GM19468 (cell line): ENCODE measurements at regions not wholly inside any gene's neighbourhood (a gene's known extent, or its start where the extent isn't known, plus 50 kb on each side); places are given as distances from the start of the nearest gene placed in this dataset.

Experiments used
- ATAC-seq: cut with Tn5 transposase; IDR thresholded peaks from one replicate; pipeline ENCODE4 v1.9.1; 2021; ENCODE audit warnings: mild to moderate bottlenecking, moderate library complexity, moderate number of reproducible peaks; ENCODE audit not compliant: unreplicated experiment; ENCODE audit errors: extremely low read depth

- ATAC-seq = no peak
Measured at GRCh38 chrX:45912316-45912715, 632.9 kb downstream of the ZNF674 start.

GRCh38 chrX:45907786-45908185 is 637.4 kb downstream of the ZNF674 start:
- no peak for ATAC-seq

- no peak for ATAC-seq
Measured at GRCh38 chrX:45903781-45904201, 641.4 kb downstream of the ZNF674 start.

- ATAC-seq = no peak
Measured at GRCh38 chrX:45900766-45901615, 644.2 kb downstream of the ZNF674 start.

- ATAC-seq = no peak
Measured at GRCh38 chrX:45894864-45895645, 650.2 kb downstream of the ZNF674 start.

GRCh38 chrX:45889471-45889870 is 655.8 kb downstream of the ZNF674 start:
- no peak for ATAC-seq

GRCh38 chrX:45888518-45888917 is 656.7 kb downstream of the ZNF674 start:
- ATAC-seq = no peak

GRCh38 chrX:45885931-45886330 is 659.3 kb downstream of the ZNF674 start:
- no peak for ATAC-seq

- no peak for ATAC-seq
Measured at GRCh38 chrX:45879512-45879911, 665.7 kb downstream of the ZNF674 start.

- no peak for ATAC-seq
Measured at GRCh38 chrX:45876206-45876605, 669.0 kb downstream of the ZNF674 start.

GRCh38 chrX:45873781-45874180 is 671.4 kb downstream of the ZNF674 start:
- no peak for ATAC-seq

GRCh38 chrX:45872480-45872879 is 671.8 kb upstream of the DIPK2B start:
- no peak for ATAC-seq

GRCh38 chrX:45868425-45868824 is 667.7 kb upstream of the DIPK2B start:
- ATAC-seq = no peak

GRCh38 chrX:45862801-45863200 is 662.1 kb upstream of the DIPK2B start:
- ATAC-seq = no peak

- ATAC-seq = no peak
Measured at GRCh38 chrX:45860450-45860849, 659.8 kb upstream of the DIPK2B start.

- no peak for ATAC-seq
Measured at GRCh38 chrX:45859407-45859806, 658.7 kb upstream of the DIPK2B start.

- no peak for ATAC-seq
Measured at GRCh38 chrX:45852884-45853283, 652.2 kb upstream of the DIPK2B start.

GRCh38 chrX:45851434-45851991 is 650.8 kb upstream of the DIPK2B start:
- no peak for ATAC-seq

- ATAC-seq = no peak
Measured at GRCh38 chrX:45850775-45851433, 650.2 kb upstream of the DIPK2B start.

- ATAC-seq = no peak
Measured at GRCh38 chrX:45850197-45850774, 649.6 kb upstream of the DIPK2B start.
